ENCODE measurements at regions not wholly inside any gene's neighbourhood (a gene's known extent, or its start where the extent isn't known, plus 50 kb on each side); places are given as distances from the start of the nearest gene placed in this dataset.
A peak's percentile ranks its signal among the peaks of the same experiment; 100 is the strongest.

- no peak for TF ChIP-seq ZBTB4 (CRISPR knock-in tag; IDR thresholded peaks at IDR 0.05; ENCODE audit: borderline replicate concordance)
Observed at GRCh38 chr14:97250931-97251330, 453.7 kb downstream of the VRK1 start (continued).

GRCh38 chr14:97251491-97252155 lies 454.4 kb downstream of the VRK1 start:
- no peaks in the 10 kb centered on the region for H3K4me1 ChIP-seq (ENCODE audit: insufficient read depth, low read length)
- in situ Hi-C loops (cut with HindIII; ENCODE audit: extremely low pct_ligation_motif_present, low pct_unique_long_range_greater_than_20kb) (no loop called here), intact Hi-C loops (cut with micrococcal nuclease; ENCODE audit: unreplicated experiment) (no loop called here)
- no TSS peak for BruUV-seq (replicated peaks)
- 0 out of 3 replicates have a peak, but pooled peaks have one; percentile 41 for ATAC-seq
- no peak overlapping the region for H3K9ac ChIP-seq (ENCODE audit: insufficient read depth, low read depth, low read length)
- H3K9me3 ChIP-seq (ENCODE audit: low read length), result no peaks in the 10 kb centered on the region
- ChIA-PET CTCF (ENCODE audit: low intra/inter-chr PET ratio, low total read pairs) (no interaction called here), POLR2A (no interaction called here)
- H2AFZ ChIP-seq (ENCODE audit: low read length), result no peak overlapping the region
- no peaks in the 10 kb centered on the region for H3K36me3 ChIP-seq (replicated peaks in 1 of 2; ENCODE audit: control insufficient read depth in 1 of 2, insufficient read depth in 2 of 2, low read length in 2 of 2)
- H3K79me2 ChIP-seq (ENCODE audit: insufficient read depth, low read length), result no peaks in the 10 kb centered on the region
- no peak overlapping the region for H3K27ac ChIP-seq (ENCODE audit: extremely low read length, insufficient read depth, low read length)
- TF ChIP-seq ZMAT3 (CRISPR knock-in tag; conservative IDR thresholded peaks at IDR 0.05) (no peak), BCL6 (CRISPR knock-in tag; IDR thresholded peaks at IDR 0.05) (no peak)
- no peak for FAIRE-seq
- no peak overlapping the region for H3K4me2 ChIP-seq (ENCODE audit: low read depth, low read length)
- no peaks in the 10 kb centered on the region for H4K20me1 ChIP-seq (ENCODE audit: insufficient read depth, low read length)
- no peaks in the 10 kb centered on the region for H3K27me3 ChIP-seq (ENCODE audit: control insufficient read depth in 1 of 2, insufficient read depth in 2 of 2, low read length in 2 of 2)
- DNase-seq (ENCODE audit: low spot score), result no peak
- H3K4me3 ChIP-seq (replicated peaks in 1 of 3; ENCODE audit: insufficient read depth in 1 of 3, low read depth in 2 of 3, low read length in 3 of 3), result no peak overlapping the region
- 16% methylated on average over 9 of the region's 9 CpGs for WGBS (ENCODE audit: low lambda C conversion rate)

Measured in HepG2 (cell line).